NCI-H345 treated with DMSO at 0.1 percent for 48 hours (cell line): ENCODE measurements at regions not wholly inside any gene's neighbourhood (a gene's known extent, or its start where the extent isn't known, plus 50 kb on each side); places are given as distances from the start of the nearest gene placed in this dataset.
"Not testable (repeated sequence)": the region's sequence is repeated elsewhere in the genome, so short reads cannot be mapped to it uniquely, and the experiment has no call there.

Experiments used
- DNase-seq: peaks from one replicate; lab custom pipeline; 2025; ENCODE audit not compliant: unreplicated experiment; lab: John Stamatoyannopoulos, UW

DNA sequence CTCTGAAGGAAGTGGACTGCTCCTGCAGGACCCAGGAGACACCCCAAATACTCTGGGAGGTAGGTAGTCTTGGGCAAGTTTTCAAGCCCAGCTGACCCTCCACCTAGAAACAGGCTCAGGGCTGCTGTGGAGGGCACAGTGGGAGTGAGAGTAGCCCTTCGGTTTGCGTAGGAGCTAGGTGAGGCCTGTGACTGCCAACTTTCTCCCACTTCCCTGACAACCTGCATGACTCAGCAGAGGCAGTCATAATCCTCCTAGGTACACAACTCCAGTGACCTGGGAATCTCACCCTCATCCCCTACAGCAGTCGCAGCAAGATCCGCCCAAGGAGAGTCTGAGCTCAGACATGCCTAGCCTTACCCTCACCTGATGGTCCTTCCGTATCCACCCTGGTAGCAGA lies 439.1 kb downstream of the CNTNAP4 start:
- not testable (repeated sequence) for DNase-seq

GRCh38 chr16:76724181-76724580 lies 447.0 kb downstream of the CNTNAP4 start:
- DNase-seq = no peak

DNA sequence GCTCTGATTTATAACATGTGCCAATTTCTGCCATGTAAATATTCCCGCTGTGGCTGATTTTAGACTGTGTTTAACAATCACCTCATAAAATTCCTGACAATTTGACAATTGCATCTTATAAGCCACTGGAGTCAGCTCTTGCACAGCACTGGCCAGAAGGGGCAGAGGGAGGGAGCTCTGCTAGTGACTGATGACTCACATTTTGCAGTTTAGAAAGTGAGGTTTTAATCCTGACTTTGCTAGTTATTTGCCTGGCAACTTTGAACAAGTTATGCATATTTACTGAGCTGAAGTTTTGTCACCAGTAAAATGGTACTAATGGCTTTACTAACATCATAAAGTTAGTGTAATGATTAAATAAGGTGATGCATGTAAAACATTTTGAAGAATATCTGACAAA lies 452.3 kb downstream of the CNTNAP4 start:
- DNase-seq = no peak

DNA sequence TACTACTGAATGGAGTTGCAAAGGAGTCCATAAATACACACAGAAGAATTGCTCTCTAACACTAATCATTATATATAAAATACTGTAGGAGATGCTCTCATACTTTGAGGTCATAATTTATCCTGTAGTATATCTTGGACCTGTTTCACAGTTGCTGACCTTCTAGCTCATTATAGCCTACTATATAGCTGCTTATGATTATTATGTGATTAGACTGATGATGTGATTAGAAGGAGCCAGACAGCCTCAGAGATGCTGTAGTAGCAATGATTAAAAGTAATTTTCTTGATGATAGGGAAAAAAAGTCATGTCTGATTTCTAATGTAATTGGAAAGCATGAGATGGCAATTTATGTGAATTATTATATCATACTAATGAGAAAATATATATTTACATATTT lies 455.7 kb downstream of the CNTNAP4 start:
- no peak for DNase-seq

GRCh38 chr16:76741623-76742022 lies 449.4 kb upstream of the MON1B start:
- no peak for DNase-seq

DNA sequence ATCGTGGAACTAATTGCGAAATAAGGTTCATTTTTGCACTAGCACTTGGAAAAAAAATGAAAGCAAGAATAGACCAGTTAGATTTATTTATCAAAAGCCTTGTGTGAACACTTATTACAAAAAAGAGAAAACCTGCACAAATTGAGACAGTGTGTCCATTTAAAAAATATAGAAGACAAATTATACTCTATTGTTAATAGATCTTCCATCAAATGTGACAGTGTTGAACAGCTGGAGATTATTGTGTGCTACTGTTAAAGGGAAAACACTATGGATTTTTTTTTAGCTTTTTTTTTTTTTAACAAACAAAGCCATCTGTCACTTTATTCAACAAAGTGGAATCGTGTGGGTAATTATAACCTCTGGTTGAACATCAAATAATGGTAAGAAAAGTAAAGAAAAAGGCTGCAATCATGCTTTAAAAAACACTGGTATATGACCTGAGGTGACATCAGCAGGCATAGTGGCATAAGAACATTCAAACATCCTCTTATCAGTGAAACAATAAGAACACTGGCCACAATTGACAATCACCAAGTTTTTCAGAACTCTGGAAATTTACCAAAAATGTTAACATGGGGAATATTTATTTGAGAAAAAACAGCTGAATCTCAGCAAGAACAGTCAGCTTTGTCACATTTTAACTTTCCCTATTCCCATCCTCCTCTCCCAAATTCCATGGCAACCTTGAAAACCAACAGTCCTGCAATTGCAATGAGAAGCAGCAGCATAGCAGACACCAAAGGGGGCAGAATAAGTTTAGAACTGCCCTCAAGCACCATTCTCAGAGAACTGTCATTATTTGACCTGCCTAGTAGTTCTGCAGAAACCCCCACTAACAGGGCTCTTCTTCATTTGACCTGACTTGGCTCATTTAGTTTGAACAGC lies 442.3 kb upstream of the MON1B start:
- DNase-seq = no peak

DNA sequence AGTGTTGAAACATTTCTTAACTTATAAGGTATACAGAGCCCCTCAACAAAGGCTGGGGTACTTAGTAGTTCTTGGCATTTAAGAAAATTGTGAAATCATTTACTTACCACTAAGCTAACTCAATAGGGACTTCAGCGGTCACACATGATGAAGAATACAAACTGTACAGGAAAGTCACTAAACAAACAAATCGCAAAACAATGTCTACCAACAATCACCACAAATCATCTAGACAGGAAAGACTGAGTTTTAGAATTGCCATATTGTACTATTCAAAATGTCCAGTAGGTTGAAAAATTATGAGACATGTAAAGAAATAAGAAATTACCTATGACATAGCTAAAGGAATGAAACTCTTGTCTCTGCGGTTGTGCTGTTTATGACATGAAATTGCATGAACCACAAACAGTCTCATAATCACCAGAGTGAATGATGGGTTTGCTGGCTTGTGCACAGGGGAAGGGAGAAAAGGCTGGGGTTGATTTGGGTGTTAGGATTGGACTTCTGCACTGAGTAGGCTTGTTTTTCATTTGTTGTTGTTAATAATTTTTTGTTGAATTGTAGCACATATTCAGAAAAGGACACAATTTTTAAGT lies 441.1 kb upstream of the MON1B start:
- DNase-seq = no peak

DNA sequence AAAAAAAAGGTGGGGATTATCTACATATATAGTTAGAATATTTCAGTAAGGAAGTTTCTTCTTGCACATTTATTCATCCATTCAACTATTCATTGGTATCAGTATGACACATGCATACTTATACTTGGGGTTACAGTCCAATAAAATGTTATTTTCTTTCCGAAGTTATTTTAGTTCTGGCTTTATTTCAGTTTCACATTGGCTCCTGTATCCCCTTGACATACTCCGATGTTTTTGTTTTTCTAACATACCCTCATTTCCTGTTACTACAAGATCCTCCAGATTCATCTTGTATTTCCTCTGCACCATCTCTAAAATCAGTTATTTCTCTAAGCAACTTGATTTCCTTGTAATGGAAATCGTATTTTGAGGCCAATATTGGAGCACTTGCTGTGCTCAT lies 435.5 kb upstream of the MON1B start:
- DNase-seq = no peak

GRCh38 chr16:76756423-76756822 lies 434.6 kb upstream of the MON1B start:
- DNase-seq = no peak

- no peak for DNase-seq
Measured at GRCh38 chr16:76756951-76757350, 434.0 kb upstream of the MON1B start.

GRCh38 chr16:76766538-76766937 lies 424.5 kb upstream of the MON1B start:
- no peak for DNase-seq

GRCh38 chr16:76768316-76768715 lies 422.7 kb upstream of the MON1B start:
- DNase-seq = no peak

DNA sequence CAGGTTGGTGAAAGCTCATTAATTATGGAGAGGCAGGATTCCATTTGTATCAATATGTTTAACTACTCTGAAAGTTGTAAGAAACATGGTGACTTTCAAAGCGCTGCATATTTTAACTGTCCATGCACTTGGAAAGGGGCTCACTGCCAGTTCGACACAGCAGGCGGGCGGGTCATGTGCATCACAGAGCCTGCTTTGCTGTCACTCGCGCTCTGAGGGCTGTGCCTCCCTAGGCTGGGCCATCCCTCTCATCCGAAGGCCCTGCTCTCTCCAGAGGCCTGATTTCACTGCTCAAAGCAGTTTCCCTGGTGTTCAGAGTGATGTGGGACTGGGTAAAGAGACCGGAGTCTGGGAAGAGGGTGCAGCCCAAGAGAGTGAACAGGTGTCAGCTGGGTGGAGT lies 422.0 kb upstream of the MON1B start:
- DNase-seq = no peak

DNA sequence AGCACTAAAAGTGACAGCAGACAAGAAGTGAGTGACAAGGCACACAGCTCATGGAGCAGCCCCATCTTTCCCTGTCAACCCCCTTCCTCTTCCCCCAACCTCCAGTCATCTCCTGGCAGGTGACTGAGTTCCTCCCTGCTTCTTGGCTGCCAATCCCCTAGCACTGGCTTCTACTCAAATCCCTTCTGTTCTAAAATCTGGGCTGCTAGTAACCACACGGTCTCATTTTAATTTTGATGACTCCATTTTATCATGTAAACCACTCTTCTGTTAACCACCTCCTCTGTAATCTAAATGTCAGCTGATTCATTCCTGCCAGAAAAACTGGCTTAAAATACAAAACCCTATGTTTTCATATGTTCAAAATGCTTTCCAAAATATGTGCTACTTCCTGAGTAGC lies 419.8 kb upstream of the MON1B start:
- no peak for DNase-seq

DNA sequence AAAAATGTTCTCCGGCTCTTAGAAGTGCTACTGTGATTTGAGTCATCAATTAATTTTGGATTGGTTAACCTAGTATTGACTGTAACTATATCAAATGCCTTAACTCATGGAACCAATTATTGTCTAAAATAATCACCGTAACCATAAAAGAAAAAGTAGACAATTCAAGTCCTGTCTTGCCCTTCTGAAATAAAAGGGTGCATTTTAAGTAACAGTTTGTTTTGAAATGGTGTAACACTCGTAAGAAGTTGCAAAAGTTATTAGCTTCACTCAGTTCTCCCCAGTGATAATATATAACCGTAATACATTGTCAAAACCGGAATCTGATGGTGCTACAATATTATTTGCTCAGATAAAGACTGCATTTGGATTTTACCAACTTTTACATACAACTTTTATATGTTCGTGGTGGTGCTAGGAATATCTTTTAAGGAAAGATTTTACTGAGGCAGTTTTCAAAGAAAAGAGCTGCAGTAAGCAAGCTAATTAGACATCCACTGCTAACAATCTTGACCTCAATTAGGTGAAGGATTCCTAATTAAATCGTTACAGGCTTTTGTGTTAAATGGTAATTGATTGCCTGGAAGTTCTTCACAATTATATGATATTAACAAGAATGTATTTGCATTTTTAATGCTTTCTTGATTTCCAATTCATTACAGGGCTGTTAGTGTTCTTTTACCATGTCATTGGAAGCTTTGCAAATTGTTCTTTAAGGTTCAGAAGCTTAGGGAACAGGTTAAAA lies 413.1 kb upstream of the MON1B start:
- no peak for DNase-seq

GRCh38 chr16:76780556-76780955 lies 410.4 kb upstream of the MON1B start:
- no peak for DNase-seq

DNA sequence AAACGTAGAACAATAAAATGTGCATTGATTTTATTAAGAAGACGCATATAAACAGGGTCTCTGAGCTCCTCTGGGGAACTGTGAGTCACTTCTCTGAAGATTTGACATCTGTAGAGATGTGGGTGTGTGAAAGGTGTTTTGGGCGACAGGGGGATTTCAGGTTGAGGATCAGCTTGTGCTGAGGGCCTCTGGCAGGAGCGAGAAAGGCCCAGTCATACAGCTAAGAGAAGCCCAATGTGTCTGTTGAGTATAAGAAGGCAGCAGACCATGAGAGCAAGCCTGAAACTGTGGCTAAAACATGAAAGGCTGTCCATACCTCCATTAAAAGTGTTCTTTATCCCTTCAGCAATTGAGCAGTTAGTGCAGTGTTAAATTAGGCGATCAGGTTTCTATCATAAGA lies 406.5 kb upstream of the MON1B start:
- no peak for DNase-seq

- no peak for DNase-seq
Measured at GRCh38 chr16:76787394-76787793, 403.6 kb upstream of the MON1B start.

DNA sequence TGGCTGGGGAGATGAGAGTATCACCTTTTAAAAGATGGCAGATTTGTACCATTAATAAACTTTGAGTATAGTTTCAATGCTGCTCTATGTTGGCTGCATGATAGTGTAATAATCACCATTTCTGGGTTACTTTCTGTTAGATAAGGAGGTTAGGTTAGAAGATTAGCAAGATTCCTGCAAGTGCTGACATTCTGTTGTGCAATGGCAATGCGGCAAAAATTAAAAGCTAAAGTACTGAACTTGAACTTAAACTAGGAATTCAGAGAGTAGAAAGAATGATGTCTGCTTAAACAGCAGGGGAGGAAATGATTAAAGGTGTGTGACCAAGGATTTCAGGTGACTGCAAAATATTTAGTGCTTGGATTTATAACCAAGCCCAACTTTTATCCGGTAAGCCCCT lies 399.8 kb upstream of the MON1B start:
- DNase-seq = no peak

DNA sequence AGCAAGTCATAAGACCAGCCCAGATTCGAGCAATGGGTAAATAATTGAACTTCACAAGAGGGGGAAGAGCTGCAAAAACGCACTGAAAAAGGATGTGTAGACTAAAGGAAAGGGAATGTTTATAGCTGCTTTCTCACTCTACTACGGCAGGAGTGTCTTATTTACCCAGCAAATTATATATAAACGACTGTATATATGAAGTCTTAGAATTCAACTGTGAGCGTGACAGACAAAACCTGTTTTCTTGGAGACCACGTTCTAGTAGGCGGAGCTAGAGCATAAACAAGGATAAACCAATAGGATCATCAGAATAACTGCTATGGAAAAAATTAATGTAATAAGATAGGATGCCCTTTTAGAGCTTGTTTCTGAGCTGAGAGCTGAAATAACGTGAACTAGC lies 394.6 kb upstream of the MON1B start:
- no peak for DNase-seq

GRCh38 chr16:76796978-76797377 lies 394.0 kb upstream of the MON1B start:
- no peak for DNase-seq

- DNase-seq = no peak
Measured at GRCh38 chr16:76797457-76797856, 393.5 kb upstream of the MON1B start.
